ENCODE measurements at regions not wholly inside any gene's neighbourhood (a gene's known extent, or its start where the extent isn't known, plus 50 kb on each side); places are given as distances from the start of the nearest gene placed in this dataset.

DNA sequence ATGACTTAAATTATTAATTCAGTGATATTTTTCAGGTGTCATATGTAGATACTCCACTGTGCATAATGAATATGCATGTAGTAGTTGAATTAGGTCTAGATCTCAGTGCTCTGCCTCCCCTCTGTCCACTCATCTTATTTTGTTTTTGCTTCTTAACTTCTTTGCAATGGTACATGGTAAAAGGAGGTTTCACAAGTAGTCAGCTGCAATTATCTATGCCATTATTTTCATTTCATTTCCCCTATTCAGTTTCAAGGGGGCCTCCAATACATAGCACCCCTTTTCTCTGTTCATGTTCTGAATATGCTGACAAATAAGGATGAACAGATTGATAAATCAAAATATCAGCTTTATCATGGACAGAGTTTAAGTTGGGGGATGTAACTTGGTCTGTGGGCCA, 511.6 kb upstream of the ZNF608 start:
- TF ChIP-seq, protein P1, sequence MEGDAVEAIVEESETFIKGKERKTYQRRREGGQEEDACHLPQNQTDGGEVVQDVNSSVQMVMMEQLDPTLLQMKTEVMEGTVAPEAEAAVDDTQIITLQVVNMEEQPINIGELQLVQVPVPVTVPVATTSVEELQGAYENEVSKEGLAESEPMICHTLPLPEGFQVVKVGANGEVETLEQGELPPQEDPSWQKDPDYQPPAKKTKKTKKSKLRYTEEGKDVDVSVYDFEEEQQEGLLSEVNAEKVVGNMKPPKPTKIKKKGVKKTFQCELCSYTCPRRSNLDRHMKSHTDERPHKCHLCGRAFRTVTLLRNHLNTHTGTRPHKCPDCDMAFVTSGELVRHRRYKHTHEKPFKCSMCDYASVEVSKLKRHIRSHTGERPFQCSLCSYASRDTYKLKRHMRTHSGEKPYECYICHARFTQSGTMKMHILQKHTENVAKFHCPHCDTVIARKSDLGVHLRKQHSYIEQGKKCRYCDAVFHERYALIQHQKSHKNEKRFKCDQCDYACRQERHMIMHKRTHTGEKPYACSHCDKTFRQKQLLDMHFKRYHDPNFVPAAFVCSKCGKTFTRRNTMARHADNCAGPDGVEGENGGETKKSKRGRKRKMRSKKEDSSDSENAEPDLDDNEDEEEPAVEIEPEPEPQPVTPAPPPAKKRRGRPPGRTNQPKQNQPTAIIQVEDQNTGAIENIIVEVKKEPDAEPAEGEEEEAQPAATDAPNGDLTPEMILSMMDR (IDR thresholded peaks at IDR 0.05), result no peak
- no peak for TF ChIP-seq POLR2A (IDR thresholded peaks at IDR 0.05)

All from lower leg skin (tissue), 3 donors.